Heart left ventricle (tissue), 13 donors: ENCODE measurements at regions not wholly inside any gene's neighbourhood (a gene's known extent, or its start where the extent isn't known, plus 50 kb on each side); places are given as distances from the start of the nearest gene placed in this dataset.

Experiments used
- POLR2A ChIP-seq, 2 donors: fragments of 450-650 bp; IDR thresholded peaks; one replicate each; pipeline ENCODE4 v1.6.1; 2017; ENCODE audit warnings: antibody characterized with exemption in 2 of 2, mild to moderate bottlenecking in 2 of 2, moderate library complexity in 2 of 2
- TF ChIP-seq, protein P1 (sequence below), 12 donors: fragments of 200-600 bp; sonication (generic) in 4 of 12; IDR thresholded peaks; one replicate each; pipeline versions ENCODE4 v1.5.0 to v1.8.0; 2018 to 2022; ENCODE audit warnings: antibody characterized with exemption in 12 of 12, mild to moderate bottlenecking in 5 of 12
- donor health status: ischemic (EF 13 %, LVEDD 7.1; RV severe dilation, severe dysfunction).
- donor health status: DM: no; HTN: yes; CAD: no.
- donor health status: DM: no; HTN: no; CAD: no.
- donor health status: ischemic (EF 25% LVEDD 6.9; RV normal size, moderate dysfunction).
- donor health status: ischemic (EF 25% LVEDD 5.7; RV mildly dilated, moderate dysfunction).
- donor health status: ischemic (EF 35%, LVEDD 5.7; RV mildly dilated, moderate dysfunction).
- donor health status: nonischemic (EF 11% LVEDD 7.7; RV severe dilation, severe dysfunction).
- donor health status: DM: yes; HTN: yes; CAD: no.
- donor health status: PGD.
- donor health status: ischemic (EF 29% LVEDD 5.4; RV normal size, mild dysfunction).
- donor health status: nonischemic (EF 23%, LVEDD 6.1; RV moderate dilation, normal function).

GRCh38 chr6:19301980-19302379 is 535.2 kb upstream of the ID4 start:
- TF ChIP-seq, protein P1, sequence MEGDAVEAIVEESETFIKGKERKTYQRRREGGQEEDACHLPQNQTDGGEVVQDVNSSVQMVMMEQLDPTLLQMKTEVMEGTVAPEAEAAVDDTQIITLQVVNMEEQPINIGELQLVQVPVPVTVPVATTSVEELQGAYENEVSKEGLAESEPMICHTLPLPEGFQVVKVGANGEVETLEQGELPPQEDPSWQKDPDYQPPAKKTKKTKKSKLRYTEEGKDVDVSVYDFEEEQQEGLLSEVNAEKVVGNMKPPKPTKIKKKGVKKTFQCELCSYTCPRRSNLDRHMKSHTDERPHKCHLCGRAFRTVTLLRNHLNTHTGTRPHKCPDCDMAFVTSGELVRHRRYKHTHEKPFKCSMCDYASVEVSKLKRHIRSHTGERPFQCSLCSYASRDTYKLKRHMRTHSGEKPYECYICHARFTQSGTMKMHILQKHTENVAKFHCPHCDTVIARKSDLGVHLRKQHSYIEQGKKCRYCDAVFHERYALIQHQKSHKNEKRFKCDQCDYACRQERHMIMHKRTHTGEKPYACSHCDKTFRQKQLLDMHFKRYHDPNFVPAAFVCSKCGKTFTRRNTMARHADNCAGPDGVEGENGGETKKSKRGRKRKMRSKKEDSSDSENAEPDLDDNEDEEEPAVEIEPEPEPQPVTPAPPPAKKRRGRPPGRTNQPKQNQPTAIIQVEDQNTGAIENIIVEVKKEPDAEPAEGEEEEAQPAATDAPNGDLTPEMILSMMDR (IDR thresholded peaks at IDR 0.05): no peak
- no peak for TF ChIP-seq POLR2A (IDR thresholded peaks at IDR 0.05)
